OCI-LY1 (cell line): ENCODE measurements at regions not wholly inside any gene's neighbourhood (a gene's known extent, or its start where the extent isn't known, plus 50 kb on each side); places are given as distances from the start of the nearest gene placed in this dataset.
"Not testable (repeated sequence)": the region's sequence is repeated elsewhere in the genome, so short reads cannot be mapped to it uniquely, and the experiment has no call there.

ENCODE experiments used
- H2AFZ ChIP-seq: fragments of 200-600 bp; sonication (generic), shearing (Covaris generic); 2 replicates; pipeline ENCODE4 v1.6.0; 2014; ENCODE audit warnings: antibody characterized with exemption, mild to moderate bottlenecking, low read length
- H3F3A ChIP-seq: fragments of 200-600 bp; sonication (generic), shearing (Covaris generic); 2 replicates; pipeline ENCODE4 v1.6.0; 2014; ENCODE audit warnings: mild to moderate bottlenecking, antibody characterized with exemption, low read length, moderate library complexity; ENCODE audit not compliant: insufficient read depth
- H3K27ac ChIP-seq: fragments of 200-600 bp; sonication (generic); 2 replicates; pipeline ENCODE4 v1.5.1; 2014; ENCODE audit warnings: low read length, mixed run types, mild to moderate bottlenecking, low read depth; ENCODE audit not compliant: poor library complexity, severe bottlenecking
- H3K27me3 ChIP-seq: fragments of 200-600 bp; sonication (generic); 2 replicates; pipeline ENCODE4 v1.6.0; 2014; ENCODE audit warnings: antibody characterized with exemption, mild to moderate bottlenecking, low read length, moderate library complexity; ENCODE audit not compliant: insufficient read depth
- H3K36me3 ChIP-seq: fragments of 200-600 bp; sonication (generic); 2 replicates; pipeline ENCODE4 v1.6.1; 2014; ENCODE audit warnings: mild to moderate bottlenecking, antibody characterized with exemption, low read length, moderate library complexity, mixed read lengths; ENCODE audit not compliant: insufficient read depth
- H3K4me1 ChIP-seq: fragments of 200-600 bp; sonication (generic); 2 replicates; pipeline ENCODE4 v1.5.1; 2014; ENCODE audit warnings: mild to moderate bottlenecking, low read length, moderate library complexity; ENCODE audit not compliant: insufficient read depth, severe bottlenecking
- H3K4me2 ChIP-seq: fragments of 200-600 bp; sonication (generic), shearing (Covaris generic); 2 replicates; pipeline ENCODE4 v1.6.1; 2014; ENCODE audit warnings: low read length
- H3K4me3 ChIP-seq: fragments of 200-600 bp; sonication (generic); 2 replicates; pipeline ENCODE4 v1.5.1; 2014; ENCODE audit warnings: low read length, low read depth, mild to moderate bottlenecking, mixed read lengths; ENCODE audit not compliant: poor library complexity, severe bottlenecking
- H3K79me2 ChIP-seq: fragments of 200-600 bp; shearing (Covaris generic); 2 replicates; pipeline ENCODE4 v1.6.1; 2016; ENCODE audit warnings: mixed run types, low read length, mixed read lengths; ENCODE audit not compliant: insufficient read depth
- H3K9ac ChIP-seq: fragments of 200-600 bp; sonication (generic), shearing (Covaris generic); 2 replicates; pipeline ENCODE4 v1.6.1; 2014; ENCODE audit warnings: mild to moderate bottlenecking, low read length, mixed read lengths
- H3K9me2 ChIP-seq: fragments of 200-600 bp; sonication (generic), shearing (Covaris generic); 2 replicates; pipeline ENCODE4 v1.6.1; 2014; ENCODE audit warnings: low read depth, mild to moderate bottlenecking, low read length, mixed read lengths
- H3K9me3 ChIP-seq: fragments of 200-600 bp; shearing (Covaris generic); 2 replicates; pipeline ENCODE4 v1.6.1; 2014; ENCODE audit warnings: low read length, mixed read lengths
- H4K20me1 ChIP-seq: fragments of 200-600 bp; sonication (generic), shearing (Covaris generic); 2 replicates; pipeline ENCODE4 v1.6.0; 2016; ENCODE audit warnings: mild to moderate bottlenecking, low read length; ENCODE audit not compliant: insufficient read depth
- EZH2 ChIP-seq: fragments of 200-600 bp; sonication (generic), shearing (Covaris generic); IDR thresholded peaks from 2 replicates; pipeline ENCODE4 v1.8.0; 2017; ENCODE audit warnings: borderline replicate concordance, mixed run types, mild to moderate bottlenecking, antibody characterized with exemption, low read length, moderate library complexity, mixed read lengths
- TF ChIP-seq, protein P1 (sequence below): fragments of 200-600 bp; sonication (generic), shearing (Covaris generic); IDR thresholded peaks from 2 replicates; pipeline ENCODE4 v1.5.1; 2017; ENCODE audit warnings: mild to moderate bottlenecking, antibody characterized with exemption, low read length, moderate library complexity, mixed read lengths

DNA sequence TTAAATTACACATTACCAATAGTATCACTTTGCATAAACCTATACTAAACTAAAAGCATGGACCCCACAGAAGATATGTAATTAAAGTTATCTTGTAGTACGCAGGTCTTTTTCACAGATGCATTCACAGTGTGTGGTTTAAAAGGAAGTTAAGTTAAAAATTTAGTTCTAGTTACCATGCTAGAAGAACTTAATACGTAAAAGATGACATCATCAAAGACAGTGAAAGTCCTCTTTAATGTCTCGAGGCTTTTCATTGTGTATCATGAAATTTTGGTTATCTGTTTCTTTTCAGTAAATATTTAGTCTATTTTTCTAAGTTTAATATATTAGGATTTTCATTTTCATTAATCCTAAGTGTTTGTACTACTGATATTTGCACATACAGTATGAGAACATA, 934.6 kb upstream of the FOXG1 start:
- not testable (repeated sequence) for H3F3A ChIP-seq, H3K9ac ChIP-seq, H3K27ac ChIP-seq, H3K4me2 ChIP-seq, H3K4me1 ChIP-seq, H3K27me3 ChIP-seq, H3K4me3 ChIP-seq, H2AFZ ChIP-seq, H3K9me2 ChIP-seq, H3K36me3 ChIP-seq, H3K79me2 ChIP-seq, H3K9me3 ChIP-seq, H4K20me1 ChIP-seq

DNA sequence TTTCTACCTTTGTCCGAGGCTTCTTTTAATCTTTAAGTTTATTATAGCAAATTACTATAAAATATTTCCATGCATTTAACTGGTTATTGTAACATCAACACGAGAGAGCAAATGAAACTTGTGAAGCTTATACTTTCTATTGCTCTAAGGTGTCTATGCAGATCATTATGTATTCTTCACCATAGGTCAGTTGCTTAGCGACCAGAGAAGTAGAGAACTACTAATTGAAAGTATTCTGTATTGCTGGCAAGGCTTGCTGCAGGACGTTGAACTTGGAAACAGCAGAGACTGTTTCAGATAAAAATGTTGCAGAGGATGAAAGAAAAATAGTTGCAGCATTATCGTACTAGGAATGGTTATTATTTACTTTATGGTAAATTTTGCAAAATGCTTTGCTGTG, 933.6 kb upstream of the FOXG1 start:
- not testable (repeated sequence) for H3K4me3 ChIP-seq, H3K27ac ChIP-seq, H3K9me3 ChIP-seq, H3K4me1 ChIP-seq, H4K20me1 ChIP-seq, H3K27me3 ChIP-seq, H3F3A ChIP-seq, H3K79me2 ChIP-seq, H3K4me2 ChIP-seq, H3K9ac ChIP-seq, H2AFZ ChIP-seq, H3K9me2 ChIP-seq, H3K36me3 ChIP-seq

DNA sequence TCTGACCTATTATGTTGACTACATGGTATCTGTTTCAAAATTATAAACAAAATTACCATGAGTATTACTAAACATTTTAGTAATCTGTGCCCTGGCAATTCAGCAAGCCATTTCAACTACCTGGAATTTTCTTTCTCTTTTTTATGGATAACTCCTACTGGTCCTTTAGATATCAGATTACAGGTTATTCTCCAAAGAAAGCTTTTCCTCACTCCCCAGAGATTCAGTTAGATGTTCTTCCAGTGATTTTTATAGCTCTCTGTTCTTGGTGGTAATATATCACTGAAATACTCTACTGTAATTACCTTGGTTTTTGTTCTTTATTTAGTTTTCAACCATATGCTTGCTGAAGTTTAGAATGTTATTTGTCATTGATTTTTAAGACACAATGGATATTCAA, 930.2 kb upstream of the FOXG1 start:
- H3K4me3 ChIP-seq: no peak overlapping the region
- no peaks in the 10 kb centered on the region for H3F3A ChIP-seq
- no peaks in the 10 kb centered on the region for H3K9me3 ChIP-seq
- H4K20me1 ChIP-seq: no peaks in the 10 kb centered on the region
- no peaks in the 10 kb centered on the region for H3K79me2 ChIP-seq
- no peaks in the 10 kb centered on the region for H3K4me1 ChIP-seq
- H2AFZ ChIP-seq: no peak overlapping the region
- no peak overlapping the region for H3K9ac ChIP-seq
- H3K9me2 ChIP-seq: no peaks in the 10 kb centered on the region
- no peak overlapping the region for H3K27ac ChIP-seq
- no peaks in the 10 kb centered on the region for H3K27me3 ChIP-seq
- H3K36me3 ChIP-seq: no peaks in the 10 kb centered on the region
- H3K4me2 ChIP-seq: no peak overlapping the region
- TF ChIP-seq, protein P1, sequence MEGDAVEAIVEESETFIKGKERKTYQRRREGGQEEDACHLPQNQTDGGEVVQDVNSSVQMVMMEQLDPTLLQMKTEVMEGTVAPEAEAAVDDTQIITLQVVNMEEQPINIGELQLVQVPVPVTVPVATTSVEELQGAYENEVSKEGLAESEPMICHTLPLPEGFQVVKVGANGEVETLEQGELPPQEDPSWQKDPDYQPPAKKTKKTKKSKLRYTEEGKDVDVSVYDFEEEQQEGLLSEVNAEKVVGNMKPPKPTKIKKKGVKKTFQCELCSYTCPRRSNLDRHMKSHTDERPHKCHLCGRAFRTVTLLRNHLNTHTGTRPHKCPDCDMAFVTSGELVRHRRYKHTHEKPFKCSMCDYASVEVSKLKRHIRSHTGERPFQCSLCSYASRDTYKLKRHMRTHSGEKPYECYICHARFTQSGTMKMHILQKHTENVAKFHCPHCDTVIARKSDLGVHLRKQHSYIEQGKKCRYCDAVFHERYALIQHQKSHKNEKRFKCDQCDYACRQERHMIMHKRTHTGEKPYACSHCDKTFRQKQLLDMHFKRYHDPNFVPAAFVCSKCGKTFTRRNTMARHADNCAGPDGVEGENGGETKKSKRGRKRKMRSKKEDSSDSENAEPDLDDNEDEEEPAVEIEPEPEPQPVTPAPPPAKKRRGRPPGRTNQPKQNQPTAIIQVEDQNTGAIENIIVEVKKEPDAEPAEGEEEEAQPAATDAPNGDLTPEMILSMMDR: no peak
- TF ChIP-seq EZH2: no peak

DNA sequence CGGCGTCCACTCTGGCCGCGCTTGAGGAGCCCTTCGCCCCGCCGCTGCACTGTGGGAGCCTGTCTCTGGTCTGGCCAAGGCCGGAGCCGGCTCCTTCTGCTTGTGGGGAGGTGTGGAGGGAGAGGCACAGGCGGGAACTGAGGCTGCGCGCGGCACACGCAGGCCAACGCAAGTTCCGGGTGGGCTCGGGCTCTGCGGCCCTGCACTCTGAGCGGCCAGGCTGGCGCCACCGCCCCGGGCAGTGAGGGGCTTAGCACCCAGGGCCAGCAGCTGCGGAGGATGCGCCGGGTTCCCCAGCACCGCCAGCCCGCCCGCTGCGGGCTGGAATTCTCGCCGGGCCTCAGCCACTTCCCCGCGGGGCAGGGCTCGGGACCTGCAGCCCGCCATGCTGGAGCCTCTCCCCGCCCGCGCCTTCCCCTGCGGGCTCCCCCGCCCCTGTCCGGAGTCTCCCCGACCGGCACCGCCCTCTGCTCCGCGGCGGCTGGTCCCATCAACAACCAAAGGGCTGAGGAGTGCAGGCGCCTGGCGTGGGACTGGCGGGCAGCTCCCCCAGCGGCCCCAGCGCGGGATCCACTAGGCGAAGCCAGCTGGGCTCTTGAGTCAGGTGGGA, 921.2 kb upstream of the FOXG1 start:
- no peaks in the 10 kb centered on the region for H3K79me2 ChIP-seq
- no peak overlapping the region for H3K4me2 ChIP-seq
- no peaks in the 10 kb centered on the region for H3K4me1 ChIP-seq
- H3K4me3 ChIP-seq: no peak overlapping the region
- H4K20me1 ChIP-seq: no peaks in the 10 kb centered on the region
- no peaks in the 10 kb centered on the region for H3K9me2 ChIP-seq
- no peak for TF ChIP-seq EZH2
- TF ChIP-seq, protein P1: no peak
- no peaks in the 10 kb centered on the region for H3K27me3 ChIP-seq
- no peaks in the 10 kb centered on the region for H3K36me3 ChIP-seq
- no peak overlapping the region for H3K9ac ChIP-seq
- no peak overlapping the region for H3K27ac ChIP-seq
- no peak overlapping the region for H2AFZ ChIP-seq
- no peaks in the 10 kb centered on the region for H3K9me3 ChIP-seq
- H3F3A ChIP-seq: no peaks in the 10 kb centered on the region
